Kidney epithelial cell (primary cell): ENCODE measurements at regions not wholly inside any gene's neighbourhood (a gene's known extent, or its start where the extent isn't known, plus 50 kb on each side); places are given as distances from the start of the nearest gene placed in this dataset.
A peak's percentile ranks its signal among the peaks of the same experiment; 100 is the strongest.

ENCODE experiments used
- DNase-seq: peaks from one replicate; pipeline ENCODE4 v3.0.0-alpha.2; 2010; ENCODE audit warnings: low read depth
- H3K27me3 ChIP-seq: 2 replicates; pipeline ENCODE4 v1.6.0; 2011; ENCODE audit warnings: low read length; ENCODE audit not compliant: control insufficient read depth, insufficient read depth
- H3K36me3 ChIP-seq: 2 replicates; pipeline ENCODE4 v1.5.1; 2011; ENCODE audit warnings: low read length; ENCODE audit not compliant: control insufficient read depth, insufficient read depth
- H3K4me3 ChIP-seq: 2 replicates; pipeline ENCODE4 v1.5.1; 2011; ENCODE audit warnings: low read depth, mild to moderate bottlenecking, control low read depth, low read length
- CTCF ChIP-seq: IDR thresholded peaks from 2 replicates; pipeline ENCODE4 v1.5.1; 2011; ENCODE audit warnings: mild to moderate bottlenecking, moderate library complexity, low read length, control low read depth, inconsistent platforms; ENCODE audit not compliant: insufficient read depth, poor library complexity, severe bottlenecking

GRCh38 chr19:13629687-13630357, 123.5 kb upstream of the CACNA1A start:
- no peak overlapping the region for H3K4me3 ChIP-seq
- no peak for TF ChIP-seq CTCF

GRCh38 chr19:13627531-13627930, 121.3 kb upstream of the CACNA1A start:
- no peak for DNase-seq
- peaks cover 5% of the 10 kb centered on the region for H3K27me3 ChIP-seq
- TF ChIP-seq CTCF, result no peak

More at GRCh38 chr19:13629687-13630357, 123.5 kb upstream of the CACNA1A start:
- Histone ChIP-seq H3K36me3 (no peaks in the 10 kb centered on the region), H3K27me3 (no peaks in the 10 kb centered on the region)
- DNase-seq, result no peak

GRCh38 chr19:13623716-13624710, 117.7 kb upstream of the CACNA1A start:
- no peaks in the 10 kb centered on the region for H3K36me3 ChIP-seq
- no peak for TF ChIP-seq CTCF
- peaks cover 5% of the 10 kb centered on the region for H3K27me3 ChIP-seq
- H3K4me3 ChIP-seq, result no peak overlapping the region
- DNase-seq, result no peak

More at GRCh38 chr19:13627531-13627930, 121.3 kb upstream of the CACNA1A start:
- H3K36me3 ChIP-seq, result no peaks in the 10 kb centered on the region
- H3K4me3 ChIP-seq, result no peak overlapping the region

GRCh38 chr19:13622766-13623715, 116.8 kb upstream of the CACNA1A start:
- Histone ChIP-seq H3K4me3 (no peak overlapping the region), H3K36me3 (no peaks in the 10 kb centered on the region), H3K27me3 (peaks cover 5% of the 10 kb centered on the region)
- no peak for DNase-seq
- TF ChIP-seq CTCF, result no peak

GRCh38 chr19:13621413-13621812, 115.1 kb upstream of the CACNA1A start:
- no peaks in the 10 kb centered on the region for H3K36me3 ChIP-seq
- peaks cover 5% of the 10 kb centered on the region for H3K27me3 ChIP-seq
- DNase-seq, result peak; percentile 85
- no peak overlapping the region for H3K4me3 ChIP-seq
- TF ChIP-seq CTCF, result peak; percentile 38
